HG03103 (cell line): ENCODE measurements at regions not wholly inside any gene's neighbourhood (a gene's known extent, or its start where the extent isn't known, plus 50 kb on each side); places are given as distances from the start of the nearest gene placed in this dataset.
"Not testable (repeated sequence)": the region's sequence is repeated elsewhere in the genome, so short reads cannot be mapped to it uniquely, and the experiment has no call there.

ENCODE experiments used
- ATAC-seq: cut with Tn5 transposase; IDR thresholded peaks from one replicate; pipeline ENCODE4 v1.9.1; 2021; ENCODE audit warnings: low read depth; ENCODE audit not compliant: unreplicated experiment

GRCh38 chr10:32143302-32143847 is 87.2 kb upstream of the KIF5B start:
- ATAC-seq: no peak

- ATAC-seq: no peak
Observed at GRCh38 chr10:32142646-32143045, 86.4 kb upstream of the KIF5B start.

- no peak for ATAC-seq
Observed at GRCh38 chr10:32141018-32141807, 85.0 kb upstream of the KIF5B start.

GRCh38 chr10:32140403-32140802 is 84.2 kb upstream of the KIF5B start:
- ATAC-seq: no peak

- ATAC-seq: no peak
Observed at GRCh38 chr10:32139223-32140073, 83.2 kb upstream of the KIF5B start.

DNA sequence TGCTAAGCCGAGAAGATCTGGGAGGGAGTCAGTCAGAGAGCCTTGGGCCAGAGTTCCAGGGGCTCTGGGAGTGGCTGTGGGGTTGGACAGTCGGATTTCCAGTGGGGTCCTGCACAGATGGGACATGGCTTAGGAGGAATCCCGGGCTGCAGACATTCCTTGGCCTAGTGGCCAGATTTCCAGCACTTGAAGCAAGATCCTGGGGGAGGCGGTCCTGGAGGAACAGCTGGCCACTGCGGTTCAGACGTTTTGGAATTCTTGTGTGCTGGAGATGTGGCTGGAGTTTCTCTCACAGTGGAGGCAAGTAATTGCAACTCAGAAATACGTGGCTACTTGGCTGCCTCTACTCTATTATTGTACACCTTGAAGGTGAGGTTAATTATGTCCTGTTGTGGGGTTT is 80.7 kb upstream of the KIF5B start:
- ATAC-seq: not testable (repeated sequence)

DNA sequence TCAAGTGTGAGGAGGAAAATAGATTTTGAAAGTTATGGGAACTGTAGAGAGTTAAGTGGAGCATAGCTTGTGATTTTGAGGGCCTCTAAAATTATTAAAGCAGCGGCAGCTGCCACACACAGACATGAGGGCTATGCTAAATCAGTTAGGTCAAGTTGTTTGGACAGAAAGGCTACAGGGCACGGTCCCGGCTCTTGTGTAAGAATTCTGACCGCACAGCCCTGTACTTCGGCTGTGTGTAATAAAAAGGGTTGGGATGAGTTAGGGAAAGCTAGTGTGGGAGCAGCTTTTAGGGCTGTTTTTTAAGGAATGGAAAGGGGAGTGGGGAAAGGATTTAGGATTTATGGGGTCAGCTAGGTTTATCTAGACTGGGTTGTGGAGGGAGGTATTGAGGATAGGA is 79.6 kb upstream of the KIF5B start:
- not testable (repeated sequence) for ATAC-seq

DNA sequence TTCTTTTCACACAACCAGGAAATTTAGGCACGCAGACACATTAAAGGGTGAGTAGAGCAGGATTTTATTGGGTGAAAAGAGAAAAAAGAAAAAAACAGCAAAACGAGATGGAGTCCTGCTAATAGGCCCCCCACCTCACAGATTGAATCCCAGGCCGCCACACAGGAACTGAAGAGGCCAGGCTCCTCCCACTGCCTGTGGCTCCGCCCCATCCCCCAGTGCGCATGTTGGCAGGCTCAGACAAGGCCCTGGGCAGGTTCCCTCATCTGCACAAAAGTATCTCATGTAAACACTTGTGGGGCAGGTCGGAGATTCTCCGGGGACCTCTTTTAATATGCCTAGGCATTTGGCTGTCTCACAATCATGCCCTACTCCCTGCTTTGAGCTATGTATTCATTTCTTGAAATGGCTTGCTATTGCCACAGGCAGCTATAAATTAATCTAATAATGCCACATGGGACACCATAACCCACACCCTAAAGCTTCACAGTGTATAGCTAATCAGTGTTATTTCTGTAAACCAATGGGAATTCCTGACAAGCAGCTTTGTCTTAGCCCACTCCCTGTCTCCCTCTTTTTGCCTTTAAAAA is 76.2 kb upstream of the KIF5B start:
- ATAC-seq: no peak

GRCh38 chr10:32131388-32131787 is 75.2 kb upstream of the KIF5B start:
- no peak for ATAC-seq

GRCh38 chr10:32130788-32131187 is 74.6 kb upstream of the KIF5B start:
- ATAC-seq: no peak

- no peak for ATAC-seq
Observed at GRCh38 chr10:32125023-32125422, 68.8 kb upstream of the KIF5B start.

GRCh38 chr10:32123021-32123420 is 66.8 kb upstream of the KIF5B start:
- no peak for ATAC-seq

DNA sequence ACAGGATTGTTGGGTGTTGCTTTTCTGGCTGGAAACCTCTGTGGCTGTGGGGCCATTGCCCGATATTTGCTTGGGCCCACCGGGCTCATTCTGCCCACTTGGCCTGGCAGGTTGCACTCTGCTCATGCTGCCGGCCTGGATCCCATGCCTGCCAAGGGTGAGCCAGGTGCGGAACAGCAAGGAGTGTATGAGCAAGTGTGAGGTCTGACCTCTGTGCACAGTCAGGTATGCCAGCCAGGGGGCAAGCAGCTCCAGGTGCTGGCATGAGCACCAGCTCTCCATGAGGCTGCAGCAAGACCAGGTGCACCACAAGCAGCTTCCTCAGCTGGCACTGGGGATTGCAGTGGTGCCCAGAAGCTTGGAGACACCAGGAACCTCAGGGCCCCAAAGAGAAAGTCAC is 65.4 kb upstream of the KIF5B start:
- ATAC-seq: no peak

DNA sequence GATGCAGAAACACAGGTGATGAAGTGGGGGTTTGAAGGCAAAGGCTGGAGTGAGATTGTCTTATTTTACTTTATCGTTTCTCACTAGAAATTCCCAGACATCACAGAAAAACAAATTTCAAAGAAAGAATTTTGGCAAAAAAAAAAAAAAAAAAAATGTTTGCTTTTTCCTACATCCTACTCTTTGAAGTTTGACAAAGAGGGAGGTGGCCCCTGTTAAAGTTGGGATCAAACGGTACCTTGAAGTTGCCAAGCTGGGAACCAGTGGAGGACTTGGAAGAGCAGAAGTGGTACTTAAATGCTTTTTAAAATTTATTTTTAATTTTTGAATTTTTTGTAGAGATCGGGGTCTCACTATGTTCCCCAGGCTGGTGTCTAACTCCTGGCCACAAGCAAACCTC is 63.9 kb upstream of the KIF5B start:
- no peak for ATAC-seq

DNA sequence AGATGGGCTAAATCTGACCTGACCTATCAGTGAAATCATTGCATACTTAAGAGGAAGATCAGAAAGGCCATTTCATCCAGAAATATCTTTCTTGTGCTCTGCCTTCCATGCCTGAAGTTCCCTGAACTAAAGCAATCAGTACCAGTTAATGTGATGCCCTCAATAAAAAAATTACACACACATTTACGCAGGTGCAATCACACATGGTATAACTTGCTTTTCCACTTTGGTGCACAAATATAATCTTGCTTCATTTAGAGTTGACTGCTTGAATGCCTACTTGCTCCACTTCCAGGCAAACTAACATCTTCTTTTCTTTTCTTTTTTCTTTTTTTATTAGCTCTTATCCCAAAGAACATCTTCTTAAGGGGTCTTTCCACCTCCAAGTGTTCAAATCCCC is 58.3 kb upstream of the KIF5B start:
- no peak for ATAC-seq

- ATAC-seq: no peak
Observed at GRCh38 chr10:32112055-32112454, 55.8 kb upstream of the KIF5B start.

DNA sequence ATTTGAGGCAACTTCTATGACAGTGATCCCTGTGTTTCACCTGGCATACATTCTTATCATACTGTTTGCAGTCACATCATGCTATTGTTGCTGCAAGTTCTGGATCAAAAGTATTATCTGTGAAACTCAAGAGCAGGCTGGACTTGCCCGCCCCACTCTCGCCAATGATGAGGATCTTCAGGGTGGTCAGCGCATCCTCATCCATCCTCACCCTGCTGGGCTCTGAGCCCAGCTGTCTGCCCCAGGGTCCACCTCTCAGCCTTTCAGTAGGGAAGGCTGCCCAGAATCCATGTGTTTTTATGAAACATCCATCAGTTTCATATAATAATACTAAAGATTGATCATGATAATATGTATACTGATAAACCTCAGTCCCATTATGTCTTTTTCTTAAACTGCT is 55.4 kb upstream of the KIF5B start:
- no peak for ATAC-seq

GRCh38 chr10:32110790-32111189 is 54.6 kb upstream of the KIF5B start:
- ATAC-seq: no peak

DNA sequence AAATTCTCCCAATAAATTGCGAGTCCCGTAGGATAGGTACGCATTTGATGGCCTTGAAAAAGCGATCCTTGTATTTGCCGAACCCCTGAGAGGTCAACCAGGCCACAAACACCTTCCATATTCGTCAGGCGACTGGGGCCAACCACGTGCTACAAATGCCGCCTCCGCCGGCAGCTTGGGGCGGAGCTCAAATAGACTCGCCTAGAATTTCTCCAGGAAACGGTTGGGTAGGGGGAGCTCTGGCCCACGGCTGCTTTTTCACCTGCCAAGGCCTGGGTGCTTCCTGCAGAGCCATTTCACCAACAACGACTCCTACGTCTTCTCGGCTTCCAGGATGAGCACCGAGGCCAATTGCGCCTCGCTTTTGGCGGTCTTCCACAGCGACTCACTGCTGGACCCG is 53.4 kb upstream of the KIF5B start:
- no peak for ATAC-seq
